Limb (tissue), 2 donors: ENCODE measurements at regions not wholly inside any gene's neighbourhood (a gene's known extent, or its start where the extent isn't known, plus 50 kb on each side); places are given as distances from the start of the nearest gene placed in this dataset.
"Not testable (repeated sequence)": the region's sequence is repeated elsewhere in the genome, so short reads cannot be mapped to it uniquely, and the experiment has no call there.

Source experiments
- DNase-seq, 2 donors: peaks; one replicate each; pipeline ENCODE4 v3.0.0-alpha.2; 2016; ENCODE audit errors: extremely low spot score in 2 of 2

GRCh38 chr5:168114444-168115017 lies 176.9 kb upstream of the WWC1 start:
- no peak for DNase-seq

- no peak for DNase-seq
These were observed 174.0 kb upstream of the WWC1 start for GRCh38 chr5:168117469-168117868.

GRCh38 chr5:168118042-168118668 lies 173.3 kb upstream of the WWC1 start:
- no peak for DNase-seq

GRCh38 chr5:168120401-168121137 lies 170.9 kb upstream of the WWC1 start:
- no peak for DNase-seq

GRCh38 chr5:168121138-168121494 lies 170.3 kb upstream of the WWC1 start:
- no peak for DNase-seq

- no peak for DNase-seq
These were observed 167.6 kb upstream of the WWC1 start for GRCh38 chr5:168123631-168124528.

GRCh38 chr5:168125445-168126199 lies 165.8 kb upstream of the WWC1 start:
- DNase-seq = no peak

- DNase-seq = no peak
These were observed 164.8 kb upstream of the WWC1 start for GRCh38 chr5:168126606-168127005.

GRCh38 chr5:168128111-168128510 lies 163.3 kb upstream of the WWC1 start:
- DNase-seq = no peak

GRCh38 chr5:168128557-168128956 lies 162.9 kb upstream of the WWC1 start:
- no peak for DNase-seq

- no peak for DNase-seq
These were observed 159.9 kb upstream of the WWC1 start for GRCh38 chr5:168131519-168131918.

- no peak for DNase-seq
These were observed 159.2 kb upstream of the WWC1 start for GRCh38 chr5:168132241-168132641.

- DNase-seq = no peak
These were observed 155.5 kb upstream of the WWC1 start for GRCh38 chr5:168135897-168136296.

- DNase-seq = no peak
These were observed 155.1 kb upstream of the WWC1 start for GRCh38 chr5:168136340-168136739.

- no peak for DNase-seq
These were observed 154.2 kb upstream of the WWC1 start for GRCh38 chr5:168137265-168137664.

- DNase-seq = no peak
These were observed 151.2 kb upstream of the WWC1 start for GRCh38 chr5:168140241-168140640.

GRCh38 chr5:168142402-168142801 lies 149.0 kb upstream of the WWC1 start:
- no peak for DNase-seq

GRCh38 chr5:168143521-168143920 lies 147.9 kb upstream of the WWC1 start:
- DNase-seq = not testable (repeated sequence)

GRCh38 chr5:168147106-168147505 lies 144.3 kb upstream of the WWC1 start:
- DNase-seq = no peak

- no peak for DNase-seq
These were observed 143.7 kb upstream of the WWC1 start for GRCh38 chr5:168147568-168148360.
